Stimulated activated naive CD8-positive, alpha-beta T cell treated with anti-CD3 and anti-CD28 coated beads, Interleukin-15, amount 100 ng/mL, for 72 hours (primary cell): ENCODE measurements at regions not wholly inside any gene's neighbourhood (a gene's known extent, or its start where the extent isn't known, plus 50 kb on each side); places are given as distances from the start of the nearest gene placed in this dataset.
"Not testable (repeated sequence)": the region's sequence is repeated elsewhere in the genome, so short reads cannot be mapped to it uniquely, and the experiment has no call there.

Experiments used
- ATAC-seq: fragments of 150-1000 bp; cut with Tn5 transposase; 2 replicates; pipeline ENCODE4 v1.10.0; 2021; ENCODE audit warnings: mild to moderate bottlenecking, moderate library complexity
- DNase-seq, 2 donors: peaks; one replicate each; pipeline ENCODE4 v3.0.0; 2021 to 2022
- H3K27ac Mint-ChIP-seq, 2 donors: one replicate each; pipeline ENCODE4 v1.8.0; 2022; ENCODE audit warnings: mild to moderate bottlenecking in 2 of 2, mixed read lengths in 2 of 2, moderate library complexity in 2 of 2
- H3K27me3 Mint-ChIP-seq: one replicate; pipeline ENCODE4 v1.8.0; 2022; ENCODE audit warnings: mixed read lengths
- H3K4me1 Mint-ChIP-seq: one replicate; pipeline ENCODE4 v1.8.0; 2022; ENCODE audit warnings: mild to moderate bottlenecking, mixed read lengths
- H3K4me3 Mint-ChIP-seq, 2 donors: one replicate each; pipeline ENCODE4 v1.8.0; 2022; ENCODE audit warnings: mild to moderate bottlenecking in 2 of 2, mixed read lengths in 2 of 2, moderate library complexity in 1 of 2
- H3K9me3 Mint-ChIP-seq, 2 donors: one replicate each; pipeline ENCODE4 v1.8.0; 2022; ENCODE audit warnings: mixed read lengths in 2 of 2

DNA sequence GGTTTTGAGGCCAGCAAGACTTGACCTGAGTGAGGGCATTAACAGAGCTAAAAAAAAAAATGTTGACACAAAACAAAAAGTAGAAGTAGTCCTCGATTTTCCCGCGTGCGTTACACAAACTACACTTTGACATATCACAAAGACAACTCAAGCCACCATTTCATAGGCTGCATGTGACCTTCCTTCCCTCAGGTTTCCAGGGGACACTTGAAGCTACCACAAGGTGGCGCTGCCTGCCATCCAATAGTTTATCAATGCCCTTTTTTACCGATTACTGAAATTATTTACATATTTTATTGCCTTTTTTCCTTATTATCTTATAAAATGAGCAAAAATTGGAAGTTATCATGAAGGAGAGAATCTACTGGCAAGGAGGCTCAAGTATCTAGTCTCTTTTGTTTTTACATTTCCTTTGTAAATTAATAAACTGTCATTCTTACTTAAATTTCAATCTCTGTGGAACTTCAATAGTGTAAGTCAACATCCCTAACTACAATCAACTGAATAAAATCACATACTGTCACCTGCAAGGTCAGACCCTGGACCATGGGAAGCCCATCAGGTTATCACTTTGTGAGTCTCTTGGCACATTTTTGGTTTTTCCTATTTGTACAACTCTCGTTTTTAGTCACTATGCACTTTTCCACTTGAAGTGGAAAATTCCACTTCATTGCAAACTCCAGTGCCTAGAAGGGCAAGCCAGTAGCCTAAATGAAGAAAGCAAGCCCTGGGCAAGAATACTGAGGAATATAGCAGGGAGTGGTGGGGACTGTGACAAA, 84.6 kb upstream of the CPSF6 start:
- H3K4me1 Mint-ChIP-seq = peaks cover 35% of the 10 kb centered on the region
- H3K27ac Mint-ChIP-seq = peak overlapping the region; percentile 3 to 38
- no peaks in the 10 kb centered on the region for H3K27me3 Mint-ChIP-seq
- peak overlapping the region in 1 of 2 donors; percentile 1 for H3K4me3 Mint-ChIP-seq
- no peaks in the 10 kb centered on the region for H3K9me3 Mint-ChIP-seq
- DNase-seq (peak; percentile 66 to 77), ATAC-seq (peak; percentile 70)

DNA sequence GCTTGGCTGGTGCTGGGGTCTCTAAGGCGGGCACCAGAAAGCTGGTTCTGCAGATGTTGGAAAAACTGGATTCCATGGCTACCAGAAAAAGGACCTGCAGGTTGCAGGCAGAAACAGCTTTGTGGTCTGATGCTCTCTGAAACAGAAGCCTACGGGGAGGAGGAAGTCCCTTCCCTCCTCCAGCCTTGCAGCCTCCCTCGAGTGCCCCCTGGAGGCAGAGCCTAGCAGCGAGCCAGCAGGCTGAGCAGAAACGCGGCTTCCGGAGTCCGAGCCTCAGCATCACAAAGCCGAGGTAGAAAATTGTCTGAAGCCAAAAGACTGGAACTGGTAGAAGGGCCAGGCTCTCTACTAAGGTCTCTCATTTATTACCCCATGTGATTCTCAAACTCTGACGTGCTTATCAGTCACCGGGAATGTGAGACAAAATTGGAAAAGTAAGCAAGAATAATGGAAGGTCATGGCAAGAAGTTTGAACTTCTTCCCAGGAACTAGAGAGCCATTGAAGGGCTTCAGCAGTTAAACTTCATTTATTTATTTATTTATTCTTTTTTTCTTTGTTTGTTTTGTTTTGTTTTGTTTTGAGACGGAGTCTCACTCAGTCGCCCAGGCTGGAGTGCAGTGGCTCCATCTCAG, 82.2 kb upstream of the CPSF6 start:
- Mint-ChIP-seq H3K4me1 (peaks cover 57% of the 10 kb centered on the region), H3K4me3 (peak overlapping the region; percentile 67 to 72), H3K27me3 (no peaks in the 10 kb centered on the region), H3K9me3 (no peaks in the 10 kb centered on the region), H3K27ac (no peak overlapping the region)
- peak; percentile 91 to 94 for DNase-seq
- ATAC-seq = peak; percentile 82

DNA sequence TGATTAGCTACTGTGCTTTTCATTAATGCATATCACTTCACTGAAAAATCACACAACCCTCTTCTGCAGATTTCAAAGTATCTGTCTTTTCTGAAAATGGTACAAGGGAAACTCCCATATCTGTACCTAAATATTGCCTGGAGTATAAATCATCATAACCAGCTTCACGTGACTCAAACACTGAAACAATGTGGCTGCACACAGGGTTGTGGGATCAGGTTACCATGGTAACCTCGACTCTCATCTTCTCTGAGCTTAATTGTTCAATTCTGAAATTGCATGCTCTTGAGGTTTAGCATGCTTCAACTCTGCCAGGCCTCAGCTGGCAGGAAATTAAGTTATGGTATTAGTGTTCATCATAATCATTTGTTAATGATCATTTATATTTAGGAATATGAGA, 77.5 kb upstream of the CPSF6 start:
- Mint-ChIP-seq H3K4me1 (peaks cover 38% of the 10 kb centered on the region), H3K27ac (peak overlapping the region in 1 of 2 donors; percentile 30), H3K4me3 (no peak overlapping the region), H3K9me3 (no peaks in the 10 kb centered on the region), H3K27me3 (no peaks in the 10 kb centered on the region)
- peak; percentile 51 to 76 for DNase-seq
- ATAC-seq = peak; percentile 95

DNA sequence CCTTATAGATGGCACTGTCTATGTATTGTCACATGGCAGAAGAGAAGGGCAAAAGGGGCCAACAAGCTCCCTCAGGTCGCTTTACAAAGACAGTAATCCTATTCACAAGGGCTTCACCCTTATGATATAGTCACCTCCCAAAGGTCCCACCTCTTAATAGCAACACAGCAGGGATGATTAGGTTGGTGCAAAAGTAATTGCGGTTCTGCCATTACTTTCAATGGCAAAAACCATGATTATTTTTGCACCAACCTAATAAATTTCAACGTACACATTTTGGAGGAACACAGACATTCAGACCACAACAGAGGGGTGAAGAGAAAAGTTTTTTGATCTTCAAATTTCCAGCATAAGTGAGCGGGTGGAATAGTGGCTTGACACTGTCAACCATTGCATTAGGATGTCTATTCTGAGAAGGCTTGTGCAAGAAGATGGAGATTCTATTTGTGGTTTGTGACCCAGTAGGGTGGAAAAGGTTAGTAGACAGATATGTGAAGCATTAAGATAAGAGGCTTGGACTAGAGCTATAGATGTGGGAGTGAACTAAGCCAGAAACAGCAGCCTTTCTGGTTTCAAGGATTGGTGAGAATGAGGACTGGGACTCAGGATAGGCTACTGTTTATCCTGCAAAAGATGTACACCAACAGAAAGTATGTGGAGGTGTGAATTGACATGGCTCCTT, 75.5 kb upstream of the CPSF6 start:
- Mint-ChIP-seq H3K27me3 (no peaks in the 10 kb centered on the region), H3K4me3 (no peak overlapping the region), H3K4me1 (peaks cover 33% of the 10 kb centered on the region), H3K9me3 (no peaks in the 10 kb centered on the region), H3K27ac (peak overlapping the region in 1 of 2 donors; percentile 23)
- DNase-seq = no peak
- no peak for ATAC-seq

GRCh38 chr12:69167648-69168165, 71.7 kb upstream of the CPSF6 start:
- DNase-seq (no peak), ATAC-seq (no peak)
- Mint-ChIP-seq H3K9me3 (no peaks in the 10 kb centered on the region), H3K27me3 (no peaks in the 10 kb centered on the region), H3K27ac (no peak overlapping the region), H3K4me1 (peaks cover 6% of the 10 kb centered on the region), H3K4me3 (no peak overlapping the region)

DNA sequence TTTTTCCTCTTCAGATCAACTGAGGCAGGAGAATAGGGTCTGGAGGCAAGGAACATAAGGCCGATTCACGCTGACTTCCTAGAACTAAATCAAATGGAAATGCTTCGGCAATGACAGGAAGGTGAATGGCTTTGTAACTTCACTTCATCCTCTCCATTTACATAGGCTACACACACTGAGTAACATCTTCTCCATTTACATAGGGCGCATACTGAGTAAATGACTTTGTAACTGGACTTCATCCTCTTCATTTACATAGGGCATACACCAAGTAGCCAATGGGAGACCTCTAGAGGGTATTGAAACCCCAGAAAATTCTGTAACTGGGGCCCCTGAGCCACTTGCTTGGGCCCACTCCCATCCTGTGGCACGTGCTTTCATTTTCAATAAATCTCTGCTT, 71.0 kb upstream of the CPSF6 start:
- peaks cover 6% of the 10 kb centered on the region for H3K4me1 Mint-ChIP-seq
- DNase-seq = no peak
- no peak overlapping the region for H3K4me3 Mint-ChIP-seq
- H3K27ac Mint-ChIP-seq = no peak overlapping the region
- ATAC-seq = no peak
- H3K27me3 Mint-ChIP-seq = no peaks in the 10 kb centered on the region
- H3K9me3 Mint-ChIP-seq = no peaks in the 10 kb centered on the region

DNA sequence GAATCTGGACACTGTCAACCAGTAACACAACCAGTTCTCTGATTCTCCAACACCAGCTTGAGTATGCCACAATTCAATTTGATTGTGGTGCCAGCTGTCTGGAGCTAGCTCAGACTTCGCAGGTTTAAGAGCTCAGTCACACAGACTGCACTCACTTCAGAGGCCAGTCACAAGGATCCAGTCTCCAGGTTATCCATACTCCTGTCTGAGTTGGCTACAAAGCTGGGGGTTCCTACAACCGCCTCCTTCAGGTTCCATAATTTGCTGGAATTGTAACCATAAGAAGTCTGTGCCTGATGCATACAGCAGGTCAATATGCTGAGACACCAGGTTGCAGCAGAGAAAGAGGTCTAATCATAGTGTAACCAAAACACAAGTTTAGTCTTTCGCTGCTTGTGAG, 70.5 kb upstream of the CPSF6 start:
- DNase-seq = no peak
- ATAC-seq = no peak
- Mint-ChIP-seq H3K4me1 (peaks cover 4% of the 10 kb centered on the region), H3K9me3 (no peaks in the 10 kb centered on the region), H3K27ac (no peak overlapping the region), H3K27me3 (no peaks in the 10 kb centered on the region), H3K4me3 (no peak overlapping the region)

- no peak for ATAC-seq
- no peaks in the 10 kb centered on the region for H3K4me1 Mint-ChIP-seq
- H3K27ac Mint-ChIP-seq = no peak overlapping the region
- no peak overlapping the region for H3K4me3 Mint-ChIP-seq
- no peaks in the 10 kb centered on the region for H3K27me3 Mint-ChIP-seq
- no peak for DNase-seq
- H3K9me3 Mint-ChIP-seq = no peaks in the 10 kb centered on the region
These were observed 69.1 kb upstream of the CPSF6 start for GRCh38 chr12:69170293-69170692.

GRCh38 chr12:69171881-69172280, 67.5 kb upstream of the CPSF6 start:
- no peaks in the 10 kb centered on the region for H3K27me3 Mint-ChIP-seq
- DNase-seq (no peak), ATAC-seq (no peak)
- peaks cover 0 to 8% of the 10 kb centered on the region in 2 donors for H3K9me3 Mint-ChIP-seq
- no peaks in the 10 kb centered on the region for H3K4me1 Mint-ChIP-seq
- no peak overlapping the region for H3K4me3 Mint-ChIP-seq
- no peak overlapping the region for H3K27ac Mint-ChIP-seq

GRCh38 chr12:69172491-69172890, 66.9 kb upstream of the CPSF6 start:
- ATAC-seq (no peak), DNase-seq (no peak)
- Mint-ChIP-seq H3K27me3 (no peaks in the 10 kb centered on the region), H3K4me3 (no peak overlapping the region), H3K4me1 (no peaks in the 10 kb centered on the region), H3K27ac (no peak overlapping the region), H3K9me3 (peaks cover 0 to 9% of the 10 kb centered on the region in 2 donors)

GRCh38 chr12:69173368-69173767, 66.0 kb upstream of the CPSF6 start:
- Mint-ChIP-seq H3K4me1 (no peaks in the 10 kb centered on the region), H3K4me3 (no peak overlapping the region), H3K27me3 (no peaks in the 10 kb centered on the region), H3K9me3 (peaks cover 0 to 9% of the 10 kb centered on the region in 2 donors), H3K27ac (no peak overlapping the region)
- ATAC-seq (no peak), DNase-seq (no peak)

GRCh38 chr12:69179786-69180185, 59.6 kb upstream of the CPSF6 start:
- Mint-ChIP-seq H3K9me3 (peaks cover 0 to 9% of the 10 kb centered on the region in 2 donors), H3K27me3 (no peaks in the 10 kb centered on the region), H3K4me3 (no peak overlapping the region), H3K27ac (no peak overlapping the region), H3K4me1 (no peaks in the 10 kb centered on the region)
- no peak for DNase-seq
- no peak for ATAC-seq

DNA sequence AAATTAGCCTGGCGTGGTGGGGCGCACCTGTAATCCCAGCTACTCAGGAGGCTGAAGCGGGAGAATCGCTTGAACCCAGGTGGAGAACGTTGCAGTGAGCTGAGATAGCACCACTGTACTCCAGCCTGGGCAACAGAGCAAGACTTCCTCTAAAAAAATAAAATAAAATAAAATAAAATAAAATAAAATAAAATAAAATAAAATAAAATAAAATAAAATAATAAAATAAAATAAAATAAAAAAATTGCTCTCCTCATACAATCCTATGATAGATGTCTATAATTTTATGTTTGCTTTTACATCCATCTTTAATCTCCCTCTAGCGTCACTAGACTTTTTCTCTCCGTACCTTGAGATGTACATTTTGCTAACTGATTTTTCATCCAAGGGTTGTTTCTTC, 51.8 kb upstream of the CPSF6 start:
- peaks cover 8 to 14% of the 10 kb centered on the region in 2 donors for H3K9me3 Mint-ChIP-seq
- not testable (repeated sequence) for ATAC-seq, H3K27me3 Mint-ChIP-seq, H3K4me3 Mint-ChIP-seq, DNase-seq, H3K4me1 Mint-ChIP-seq, H3K27ac Mint-ChIP-seq

- H3K4me1 Mint-ChIP-seq = no peaks in the 10 kb centered on the region
- peaks cover 10 to 14% of the 10 kb centered on the region in 2 donors for H3K9me3 Mint-ChIP-seq
- ATAC-seq = no peak
- no peak overlapping the region for H3K4me3 Mint-ChIP-seq
- no peak for DNase-seq
- H3K27ac Mint-ChIP-seq = no peak overlapping the region
- no peaks in the 10 kb centered on the region for H3K27me3 Mint-ChIP-seq
These were observed 49.9 kb upstream of the CPSF6 start for GRCh38 chr12:69189378-69189978.
